NCI-H526 treated with DMSO at 0.1 percent for 48 hours (cell line): ENCODE measurements at regions not wholly inside any gene's neighbourhood (a gene's known extent, or its start where the extent isn't known, plus 50 kb on each side); places are given as distances from the start of the nearest gene placed in this dataset.
"Not testable (repeated sequence)": the region's sequence is repeated elsewhere in the genome, so short reads cannot be mapped to it uniquely, and the experiment has no call there.

Source experiments
- DNase-seq: peaks from one replicate; lab custom pipeline; 2025; lab: John Stamatoyannopoulos, UW

GRCh38 chr5:9731159-9731558 lies 101.0 kb upstream of the TAS2R1 start:
- no peak for DNase-seq

- DNase-seq, result no peak
These were observed 98.1 kb upstream of the TAS2R1 start for GRCh38 chr5:9728261-9728660.

- DNase-seq, result no peak
These were observed 96.8 kb upstream of the TAS2R1 start for GRCh38 chr5:9726931-9727330.

GRCh38 chr5:9725265-9725664 lies 95.1 kb upstream of the TAS2R1 start:
- DNase-seq, result not testable (repeated sequence)

- DNase-seq, result no peak
These were observed 94.6 kb upstream of the TAS2R1 start for GRCh38 chr5:9724707-9725106.

- no peak for DNase-seq
These were observed 92.5 kb upstream of the TAS2R1 start for GRCh38 chr5:9722601-9723180.

- DNase-seq, result no peak
These were observed 91.0 kb upstream of the TAS2R1 start for GRCh38 chr5:9721161-9721560.

GRCh38 chr5:9720361-9720760 lies 90.2 kb upstream of the TAS2R1 start:
- no peak for DNase-seq

- no peak for DNase-seq
These were observed 86.7 kb upstream of the TAS2R1 start for GRCh38 chr5:9716838-9717281.

GRCh38 chr5:9715891-9716335 lies 85.8 kb upstream of the TAS2R1 start:
- no peak for DNase-seq

- DNase-seq, result no peak
These were observed 83.9 kb upstream of the TAS2R1 start for GRCh38 chr5:9713959-9714586.

GRCh38 chr5:9713356-9713755 lies 83.2 kb upstream of the TAS2R1 start:
- no peak for DNase-seq

GRCh38 chr5:9712911-9713310 lies 82.8 kb upstream of the TAS2R1 start:
- no peak for DNase-seq

GRCh38 chr5:9712506-9712905 lies 82.4 kb upstream of the TAS2R1 start:
- DNase-seq, result no peak

- DNase-seq, result no peak
These were observed 79.9 kb upstream of the TAS2R1 start for GRCh38 chr5:9710069-9710468.

- DNase-seq, result no peak
These were observed 77.7 kb upstream of the TAS2R1 start for GRCh38 chr5:9707732-9708462.

GRCh38 chr5:9699681-9700080 lies 69.5 kb upstream of the TAS2R1 start:
- DNase-seq, result no peak

GRCh38 chr5:9698841-9699240 lies 68.7 kb upstream of the TAS2R1 start:
- DNase-seq, result no peak

GRCh38 chr5:9698125-9698826 lies 68.1 kb upstream of the TAS2R1 start:
- DNase-seq, result no peak

- no peak for DNase-seq
These were observed 62.4 kb upstream of the TAS2R1 start for GRCh38 chr5:9692576-9692975.

GRCh38 chr5:9691261-9691660 lies 61.1 kb upstream of the TAS2R1 start:
- DNase-seq, result no peak

GRCh38 chr5:9690751-9691150 lies 60.6 kb upstream of the TAS2R1 start:
- DNase-seq, result no peak

- no peak for DNase-seq
These were observed 56.1 kb upstream of the TAS2R1 start for GRCh38 chr5:9686216-9686615.
